ENCODE measurements at regions not wholly inside any gene's neighbourhood (a gene's known extent, or its start where the extent isn't known, plus 50 kb on each side); places are given as distances from the start of the nearest gene placed in this dataset.

GRCh38 chr16:13425836-13426235 lies 494.1 kb upstream of the ERCC4 start:
- no peak for TF ChIP-seq POLR2A (IDR thresholded peaks at IDR 0.05)
- TF ChIP-seq, protein P1, sequence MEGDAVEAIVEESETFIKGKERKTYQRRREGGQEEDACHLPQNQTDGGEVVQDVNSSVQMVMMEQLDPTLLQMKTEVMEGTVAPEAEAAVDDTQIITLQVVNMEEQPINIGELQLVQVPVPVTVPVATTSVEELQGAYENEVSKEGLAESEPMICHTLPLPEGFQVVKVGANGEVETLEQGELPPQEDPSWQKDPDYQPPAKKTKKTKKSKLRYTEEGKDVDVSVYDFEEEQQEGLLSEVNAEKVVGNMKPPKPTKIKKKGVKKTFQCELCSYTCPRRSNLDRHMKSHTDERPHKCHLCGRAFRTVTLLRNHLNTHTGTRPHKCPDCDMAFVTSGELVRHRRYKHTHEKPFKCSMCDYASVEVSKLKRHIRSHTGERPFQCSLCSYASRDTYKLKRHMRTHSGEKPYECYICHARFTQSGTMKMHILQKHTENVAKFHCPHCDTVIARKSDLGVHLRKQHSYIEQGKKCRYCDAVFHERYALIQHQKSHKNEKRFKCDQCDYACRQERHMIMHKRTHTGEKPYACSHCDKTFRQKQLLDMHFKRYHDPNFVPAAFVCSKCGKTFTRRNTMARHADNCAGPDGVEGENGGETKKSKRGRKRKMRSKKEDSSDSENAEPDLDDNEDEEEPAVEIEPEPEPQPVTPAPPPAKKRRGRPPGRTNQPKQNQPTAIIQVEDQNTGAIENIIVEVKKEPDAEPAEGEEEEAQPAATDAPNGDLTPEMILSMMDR (IDR thresholded peaks at IDR 0.05): no peak
- H3K4me3 ChIP-seq: no peak overlapping the region
- H3K36me3 ChIP-seq: no peaks in the 10 kb centered on the region
- no peak overlapping the region for H3K27ac ChIP-seq
- DNase-seq: no peak
- intact Hi-C loops (cut with DNase I; ENCODE audit: low total_unique reads): no loop called here
- no peaks in the 10 kb centered on the region for H3K4me1 ChIP-seq
- no peaks in the 10 kb centered on the region for H3K27me3 ChIP-seq
- H3K9me3 ChIP-seq: peaks cover 0 to 3% of the 10 kb centered on the region in 2 donors

GRCh38 chr16:13426269-13426668 lies 493.7 kb upstream of the ERCC4 start:
- no peak overlapping the region for H3K27ac ChIP-seq
- H3K9me3 ChIP-seq: peaks cover 0 to 3% of the 10 kb centered on the region in 2 donors
- intact Hi-C loops (cut with DNase I; ENCODE audit: low total_unique reads): no loop called here
- no peaks in the 10 kb centered on the region for H3K27me3 ChIP-seq
- no peaks in the 10 kb centered on the region for H3K4me1 ChIP-seq
- DNase-seq: no peak
- TF ChIP-seq, protein P1 (IDR thresholded peaks at IDR 0.05): no peak
- TF ChIP-seq POLR2A (IDR thresholded peaks at IDR 0.05): no peak
- H3K4me3 ChIP-seq: no peak overlapping the region
- no peaks in the 10 kb centered on the region for H3K36me3 ChIP-seq

- peaks cover 0 to 3% of the 10 kb centered on the region in 2 donors for H3K9me3 ChIP-seq
- no peaks in the 10 kb centered on the region for H3K4me1 ChIP-seq
- no peaks in the 10 kb centered on the region for H3K36me3 ChIP-seq
- no peak overlapping the region for H3K4me3 ChIP-seq
- no peak for DNase-seq
- intact Hi-C loops (cut with DNase I; ENCODE audit: low total_unique reads): no loop called here
- TF ChIP-seq, protein P1 (IDR thresholded peaks at IDR 0.05): no peak
- TF ChIP-seq POLR2A (IDR thresholded peaks at IDR 0.05): no peak
- no peaks in the 10 kb centered on the region for H3K27me3 ChIP-seq
- no peak overlapping the region for H3K27ac ChIP-seq
These were observed 493.2 kb upstream of the ERCC4 start for GRCh38 chr16:13426736-13427135.

DNA sequence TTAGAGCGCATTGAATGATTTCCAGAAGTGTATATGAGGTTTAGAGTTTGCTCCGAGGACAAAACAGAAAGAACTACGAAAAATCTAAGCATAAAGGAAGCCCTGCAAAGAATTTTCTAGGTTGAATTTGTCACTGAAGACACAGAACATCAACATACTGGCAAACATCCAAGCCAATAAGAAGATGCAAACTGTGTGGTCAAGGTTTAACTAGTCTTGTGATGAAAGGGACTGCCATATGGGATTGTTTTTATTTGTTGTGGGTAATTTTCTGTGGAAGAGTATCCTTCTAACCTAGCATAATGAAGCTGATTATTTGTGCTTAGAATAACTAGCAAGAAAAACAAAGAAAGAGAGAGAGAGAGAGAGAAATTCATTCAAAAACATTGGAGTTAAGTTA lies 492.0 kb upstream of the ERCC4 start:
- Histone ChIP-seq H3K27ac (no peak overlapping the region), H3K27me3 (no peaks in the 10 kb centered on the region)
- intact Hi-C loops (cut with DNase I; ENCODE audit: low total_unique reads): no loop called here

GRCh38 chr16:13429416-13429815 lies 490.5 kb upstream of the ERCC4 start:
- H3K27ac ChIP-seq: no peak overlapping the region
- no peak for TF ChIP-seq POLR2A (IDR thresholded peaks at IDR 0.05)
- TF ChIP-seq, protein P1 (IDR thresholded peaks at IDR 0.05): no peak
- no peak for DNase-seq
- no peaks in the 10 kb centered on the region for H3K4me1 ChIP-seq
- H3K27me3 ChIP-seq: no peaks in the 10 kb centered on the region
- no peak overlapping the region for H3K4me3 ChIP-seq
- H3K36me3 ChIP-seq: no peaks in the 10 kb centered on the region
- intact Hi-C loops (cut with DNase I; ENCODE audit: low total_unique reads): no loop called here
- peaks cover 0 to 3% of the 10 kb centered on the region in 2 donors for H3K9me3 ChIP-seq

More for the DNA sequence above, 492.0 kb upstream of the ERCC4 start:
- Histone ChIP-seq H3K4me3 (no peak overlapping the region), H3K36me3 (no peaks in the 10 kb centered on the region), H3K4me1 (no peaks in the 10 kb centered on the region), H3K9me3 (peaks cover 0 to 3% of the 10 kb centered on the region in 2 donors)
- no peak for TF ChIP-seq POLR2A (IDR thresholded peaks at IDR 0.05)
- TF ChIP-seq, protein P1 (IDR thresholded peaks at IDR 0.05): no peak
- DNase-seq: no peak
